Esophagus muscularis mucosa (tissue), 4 donors: ENCODE measurements at regions not wholly inside any gene's neighbourhood (a gene's known extent, or its start where the extent isn't known, plus 50 kb on each side); places are given as distances from the start of the nearest gene placed in this dataset.

Source experiments
- DNase-seq: peaks from one replicate; pipeline ENCODE4 v3.0.0-alpha.2; 2017; ENCODE audit errors: extremely low spot score
- H3K27ac ChIP-seq, 4 donors: fragments of 200-600 bp; sonication (generic); replicated peaks in 1 of 4; 1 replicate in 3 of 4; 2 replicates in 1 of 4; pipeline ENCODE4 v1.5.1; 2016 to 2019; ENCODE audit warnings: mild to moderate bottlenecking in 1 of 4
- H3K27me3 ChIP-seq, 4 donors: fragments of 200-600 bp; sonication (generic); one replicate each; pipeline versions ENCODE4 v1.5.1 to v1.6.0; 2016 to 2019
- H3K36me3 ChIP-seq, 4 donors: fragments of 200-600 bp; sonication (generic); one replicate each; pipeline ENCODE4 v1.5.1; 2016 to 2019
- H3K4me1 ChIP-seq, 4 donors: fragments of 200-600 bp; sonication (generic); one replicate each; pipeline ENCODE4 v1.5.1; 2016 to 2019
- H3K4me3 ChIP-seq, 4 donors: fragments of 200-600 bp; sonication (generic); 1 replicate in 2 of 4; 2 replicates in 2 of 4; pipeline ENCODE4 v1.5.1; 2016 to 2019; ENCODE audit warnings: mild to moderate bottlenecking in 4 of 4, moderate library complexity in 1 of 4
- H3K9me3 ChIP-seq, 4 donors: fragments of 200-600 bp; sonication (generic); 1 replicate in 3 of 4; 2 replicates in 1 of 4; pipeline ENCODE4 v1.5.1; 2016 to 2019
- CTCF ChIP-seq, 3 experiments: fragments of 200-600 bp in 2 of 3; fragments of 450-650 bp in 1 of 3; sonication (generic) in 2 of 3; IDR thresholded peaks; one replicate each; pipeline ENCODE4 v1.5.1; 2017 to 2019; ENCODE audit warnings: antibody characterized with exemption in 3 of 3, mild to moderate bottlenecking in 2 of 3, moderate library complexity in 1 of 3
- EP300 ChIP-seq: sonication (generic); formaldehyde crosslinking; IDR thresholded peaks from one replicate; pipeline ENCODE4 v1.6.1; 2017; ENCODE audit warnings: antibody characterized with exemption
- POLR2A ChIP-seq: fragments of 450-650 bp; IDR thresholded peaks from one replicate; pipeline ENCODE4 v1.6.1; 2017; ENCODE audit warnings: antibody characterized with exemption, moderate library complexity, mild to moderate bottlenecking, low read depth
- POLR2AphosphoS5 ChIP-seq, 2 donors: sonication (generic); formaldehyde crosslinking; IDR thresholded peaks; one replicate each; pipeline ENCODE4 v1.6.1; 2017; ENCODE audit warnings: antibody characterized with exemption in 2 of 2
- WGBS: methylation state at CpG from one replicate; pipeline ENCODE4 v1.1.5; 2018; 5-methylcytosine and 5-hydroxymethylcytosine counted together
- intact Hi-C: fragments of 100-400 bp; cut with DNase I; formaldehyde crosslinking; loops from one replicate; pipeline ENCODE4 v1.15.1; 2023

- TF ChIP-seq CTCF (IDR thresholded peaks at IDR 0.05) (no peak), EP300 (no peak), POLR2AphosphoS5 (IDR thresholded peaks at IDR 0.05) (no peak), POLR2A (no peak)
- 64% methylated on average over 4 of the region's 4 CpGs for WGBS
- Histone ChIP-seq H3K27ac (no peak overlapping the region), H3K9me3 (no peaks in the 10 kb centered on the region), H3K4me3 (no peak overlapping the region), H3K27me3 (no peaks in the 10 kb centered on the region), H3K4me1 (peaks cover 0 to 24% (median 9%) of the 10 kb centered on the region in 4 donors), H3K36me3 (no peaks in the 10 kb centered on the region)
- intact Hi-C loops = no loop called here
- no peak for DNase-seq
Observed at GRCh38 chr11:95367726-95368125, 136.7 kb upstream of the SESN3 start.

GRCh38 chr11:95365348-95365747 is 134.3 kb upstream of the SESN3 start:
- Histone ChIP-seq H3K4me3 (no peak overlapping the region), H3K36me3 (no peaks in the 10 kb centered on the region), H3K4me1 (peaks cover 0 to 24% (median 9%) of the 10 kb centered on the region in 4 donors), H3K9me3 (no peaks in the 10 kb centered on the region), H3K27me3 (no peaks in the 10 kb centered on the region), H3K27ac (no peak overlapping the region)
- WGBS = 81% methylated on average over 3 of the region's 3 CpGs
- no peak for TF ChIP-seq POLR2A
- no peak for TF ChIP-seq CTCF (IDR thresholded peaks at IDR 0.05)
- no peak for TF ChIP-seq EP300
- TF ChIP-seq POLR2AphosphoS5 (IDR thresholded peaks at IDR 0.05) = no peak
- intact Hi-C loops = no loop called here
- no peak for DNase-seq

GRCh38 chr11:95364324-95365295 is 133.6 kb upstream of the SESN3 start:
- Histone ChIP-seq H3K27me3 (no peaks in the 10 kb centered on the region), H3K36me3 (no peaks in the 10 kb centered on the region), H3K27ac (no peak overlapping the region), H3K4me3 (no peak overlapping the region), H3K9me3 (no peaks in the 10 kb centered on the region), H3K4me1 (peaks cover 0 to 30% (median 11%) of the 10 kb centered on the region in 4 donors)
- no peak for TF ChIP-seq CTCF (IDR thresholded peaks at IDR 0.05)
- intact Hi-C loops = no loop called here
- no peak for DNase-seq
- WGBS = 76% methylated on average over 4 of the region's 4 CpGs

- no peaks in the 10 kb centered on the region for H3K36me3 ChIP-seq
- intact Hi-C loops = no loop called here
- H3K27me3 ChIP-seq = no peaks in the 10 kb centered on the region
- 82% methylated on average over 8 of the region's 8 CpGs for WGBS
- no peaks in the 10 kb centered on the region for H3K9me3 ChIP-seq
- H3K4me3 ChIP-seq = no peak overlapping the region
- DNase-seq = no peak
- H3K27ac ChIP-seq = no peak overlapping the region
- peaks cover 0 to 39% (median 20%) of the 10 kb centered on the region in 4 donors for H3K4me1 ChIP-seq
- no peak for TF ChIP-seq POLR2A
- no peak for TF ChIP-seq POLR2AphosphoS5 (IDR thresholded peaks at IDR 0.05)
Observed at GRCh38 chr11:95363708-95364107, 132.7 kb upstream of the SESN3 start.

GRCh38 chr11:95363164-95363563 is 132.2 kb upstream of the SESN3 start:
- WGBS = 72% methylated on average over 3 of the region's 3 CpGs
- DNase-seq = no peak
- Histone ChIP-seq H3K27ac (no peak overlapping the region), H3K4me1 (peaks cover 0 to 45% (median 25%) of the 10 kb centered on the region in 4 donors), H3K27me3 (no peaks in the 10 kb centered on the region), H3K36me3 (no peaks in the 10 kb centered on the region), H3K4me3 (no peak overlapping the region), H3K9me3 (no peaks in the 10 kb centered on the region)
- intact Hi-C loops = no loop called here
- TF ChIP-seq POLR2AphosphoS5 (IDR thresholded peaks at IDR 0.05) (no peak), POLR2A (no peak), CTCF (IDR thresholded peaks at IDR 0.05) (no peak), EP300 (no peak)
